A673 (cell line): ENCODE measurements at regions not wholly inside any gene's neighbourhood (a gene's known extent, or its start where the extent isn't known, plus 50 kb on each side); places are given as distances from the start of the nearest gene placed in this dataset.

Experiments
- EZH2 ChIP-seq: fragments of 200-600 bp; sonication (generic); IDR thresholded peaks from 2 replicates; pipeline ENCODE4 v1.6.1; 2017; ENCODE audit warnings: borderline replicate concordance, low read depth, mild to moderate bottlenecking, mixed read lengths, antibody characterized with exemption, low read length; ENCODE audit not compliant: poor library complexity, severe bottlenecking
- TF ChIP-seq, protein P1 (sequence below): fragments of 300-800, 200-600 bp; sonication (generic); conservative IDR thresholded peaks from 2 replicates; pipeline ENCODE4 v1.5.1; 2017; ENCODE audit warnings: low read depth, mild to moderate bottlenecking, antibody characterized with exemption, low read length, moderate library complexity, mixed read lengths

DNA sequence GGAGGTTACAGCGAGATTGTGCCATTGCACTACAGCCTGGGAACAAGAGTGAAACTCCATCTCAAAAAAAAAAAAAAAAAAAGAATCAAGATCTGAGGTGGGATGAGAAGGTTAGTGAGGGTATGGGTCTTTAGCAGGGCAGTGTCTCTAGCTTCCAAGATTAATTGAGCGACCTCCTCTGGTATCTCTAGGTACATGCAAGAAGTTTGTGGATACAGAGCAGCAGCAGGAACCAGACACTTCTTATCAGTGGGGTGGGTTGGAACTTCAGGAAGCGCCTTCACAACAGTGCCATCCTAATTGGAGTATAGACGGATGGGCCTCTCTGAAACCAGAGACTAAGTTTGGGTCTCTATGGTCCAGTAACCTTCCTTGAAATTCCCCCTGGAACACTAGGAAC is 51.9 kb upstream of the CISTR start:
- TF ChIP-seq, protein P1, sequence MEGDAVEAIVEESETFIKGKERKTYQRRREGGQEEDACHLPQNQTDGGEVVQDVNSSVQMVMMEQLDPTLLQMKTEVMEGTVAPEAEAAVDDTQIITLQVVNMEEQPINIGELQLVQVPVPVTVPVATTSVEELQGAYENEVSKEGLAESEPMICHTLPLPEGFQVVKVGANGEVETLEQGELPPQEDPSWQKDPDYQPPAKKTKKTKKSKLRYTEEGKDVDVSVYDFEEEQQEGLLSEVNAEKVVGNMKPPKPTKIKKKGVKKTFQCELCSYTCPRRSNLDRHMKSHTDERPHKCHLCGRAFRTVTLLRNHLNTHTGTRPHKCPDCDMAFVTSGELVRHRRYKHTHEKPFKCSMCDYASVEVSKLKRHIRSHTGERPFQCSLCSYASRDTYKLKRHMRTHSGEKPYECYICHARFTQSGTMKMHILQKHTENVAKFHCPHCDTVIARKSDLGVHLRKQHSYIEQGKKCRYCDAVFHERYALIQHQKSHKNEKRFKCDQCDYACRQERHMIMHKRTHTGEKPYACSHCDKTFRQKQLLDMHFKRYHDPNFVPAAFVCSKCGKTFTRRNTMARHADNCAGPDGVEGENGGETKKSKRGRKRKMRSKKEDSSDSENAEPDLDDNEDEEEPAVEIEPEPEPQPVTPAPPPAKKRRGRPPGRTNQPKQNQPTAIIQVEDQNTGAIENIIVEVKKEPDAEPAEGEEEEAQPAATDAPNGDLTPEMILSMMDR = peak; percentile 42; the same call in 1 of the 2 replicates
- TF ChIP-seq EZH2 = no peak
